IMR-90 (cell line): ENCODE measurements at regions not wholly inside any gene's neighbourhood (a gene's known extent, or its start where the extent isn't known, plus 50 kb on each side); places are given as distances from the start of the nearest gene placed in this dataset.

Experiments used
- ATAC-seq: fragments of 200-7000 bp; cut with Tn5 transposase; 2 replicates; pipeline ENCODE4 v1.9.1; 2020; ENCODE audit warnings: low read depth, mild to moderate bottlenecking, moderate library complexity
- BruUV-seq: library from RNA; stranded (reverse); fragments of 400-500 nt; replicated peaks from 2 replicates; lab custom pipeline; 2021; lab: Mats Ljungman, UMichigan
- CTCF ChIA-PET: fragments of 300-600 bp; formaldehyde crosslinking; extraction: SDS; loops from one replicate; lab custom pipeline; 2021; ENCODE audit warnings: antibody characterized with exemption; lab: Yijun Ruan, JAX
- POLR2A ChIA-PET: fragments of 300-600 bp; sonication (Branson Sonifier 250); formaldehyde crosslinking; loops from one replicate; lab custom pipeline; 2022; ENCODE audit warnings: antibody characterized with exemption; ENCODE audit not compliant: unreplicated experiment; lab: Charles Lee
- DNase-seq: peaks from one replicate; pipeline ENCODE4 v3.0.0; 2013
- H2AFZ ChIP-seq: replicated peaks from 2 replicates; pipeline ENCODE3; 2013; ENCODE audit warnings: low read length, mild to moderate bottlenecking; ENCODE audit not compliant: poor library complexity
- H2AK5ac ChIP-seq: 2 replicates; pipeline ENCODE4 v1.6.1; 2013; ENCODE audit warnings: low read depth, low read length, inconsistent platforms
- H2AK9ac ChIP-seq: replicated peaks from 2 replicates; pipeline ENCODE3; 2013; ENCODE audit warnings: mild to moderate bottlenecking, low read depth, low read length, moderate library complexity; ENCODE audit not compliant: poor library complexity
- H2BK120ac ChIP-seq: 2 replicates; pipeline ENCODE4 v1.6.1; 2013; ENCODE audit warnings: low read depth, low read length, inconsistent platforms
- H2BK15ac ChIP-seq: 3 replicates; pipeline ENCODE4 v1.6.1; 2013; ENCODE audit warnings: low read depth, low read length, inconsistent platforms
- H2BK20ac ChIP-seq: 2 replicates; pipeline ENCODE4 v1.6.1; 2013; ENCODE audit warnings: low read depth, mild to moderate bottlenecking, inconsistent platforms, low read length, moderate library complexity
- H2BK5ac ChIP-seq: 2 replicates; pipeline ENCODE4 v1.6.1; 2013; ENCODE audit warnings: mild to moderate bottlenecking, low read depth, low read length, inconsistent platforms; ENCODE audit not compliant: poor library complexity, severe bottlenecking
- H3K14ac ChIP-seq: replicated peaks from 2 replicates; pipeline ENCODE4 v1.6.1; 2013; ENCODE audit warnings: low read depth, low read length, inconsistent platforms
- H3K18ac ChIP-seq: 2 replicates; pipeline ENCODE4 v1.6.1; 2013; ENCODE audit warnings: low read depth, low read length, control low read depth
- H3K23ac ChIP-seq: 2 replicates; pipeline ENCODE4 v1.6.1; 2013; ENCODE audit warnings: low read depth, low read length, inconsistent platforms
- H3K27ac ChIP-seq: 2 replicates; pipeline ENCODE4 v1.5.1; 2013; ENCODE audit warnings: mild to moderate bottlenecking, control low read depth, low read length; ENCODE audit not compliant: insufficient read depth
- H3K27me3 ChIP-seq: 2 replicates; pipeline ENCODE4 v1.6.1; 2013; ENCODE audit warnings: low read length; ENCODE audit not compliant: control insufficient read depth, insufficient read depth
- H3K36me3 ChIP-seq: 2 replicates; pipeline ENCODE4 v1.6.1; 2013; ENCODE audit warnings: low read length, mixed read lengths; ENCODE audit not compliant: control insufficient read depth, insufficient read depth
- H3K4ac ChIP-seq: 2 replicates; pipeline ENCODE4 v1.6.1; 2013; ENCODE audit warnings: low read depth, low read length, inconsistent platforms
- H3K4me1 ChIP-seq: 2 replicates; pipeline ENCODE4 v1.6.1; 2013; ENCODE audit warnings: low read length, mixed read lengths; ENCODE audit not compliant: control insufficient read depth, insufficient read depth
- H3K4me2 ChIP-seq: 2 replicates; pipeline ENCODE4 v1.6.1; 2013; ENCODE audit warnings: low read depth, mild to moderate bottlenecking, control low read depth, low read length, moderate library complexity
- H3K4me3 ChIP-seq: 2 replicates; pipeline ENCODE4 v1.5.1; 2013; ENCODE audit warnings: low read depth, mild to moderate bottlenecking, control low read depth, low read length, moderate library complexity; ENCODE audit not compliant: insufficient read depth
- H3K56ac ChIP-seq: 2 replicates; pipeline ENCODE4 v1.6.1; 2013; ENCODE audit warnings: low read length, inconsistent platforms; ENCODE audit not compliant: insufficient read depth; ENCODE audit errors: extremely low read depth
- H3K79me1 ChIP-seq, 2 experiments: 2 replicates each; pipeline ENCODE4 v1.6.1; 2013; ENCODE audit warnings: low read length in 2 of 2, inconsistent platforms in 1 of 2, low read depth in 1 of 2
- H3K9ac ChIP-seq: 2 replicates; pipeline ENCODE4 v1.6.1; 2013; ENCODE audit warnings: low read depth, low read length, control low read depth
- H3K9me1 ChIP-seq: 2 replicates; pipeline ENCODE4 v1.6.1; 2013; ENCODE audit warnings: low read length, inconsistent platforms; ENCODE audit not compliant: insufficient read depth
- H3K9me3 ChIP-seq: 2 replicates; pipeline ENCODE4 v1.6.1; 2013; ENCODE audit warnings: low read length; ENCODE audit not compliant: control insufficient read depth, insufficient read depth
- H4K20me1 ChIP-seq: 2 replicates; pipeline ENCODE4 v1.6.1; 2013; ENCODE audit warnings: low read length, inconsistent platforms; ENCODE audit not compliant: insufficient read depth
- H4K5ac ChIP-seq: 2 replicates; pipeline ENCODE4 v1.6.1; 2013; ENCODE audit warnings: mild to moderate bottlenecking, low read depth, low read length, control low read depth
- H4K8ac ChIP-seq, 2 experiments: 2 replicates each; pipeline ENCODE4 v1.6.1; 2013; ENCODE audit warnings: low read depth in 2 of 2, low read length in 2 of 2, control low read depth in 1 of 2, inconsistent platforms in 1 of 2
- H4K91ac ChIP-seq: 2 replicates; pipeline ENCODE4 v1.6.1; 2013; ENCODE audit warnings: low read depth, low read length, inconsistent platforms; ENCODE audit not compliant: insufficient read depth
- BHLHE40 ChIP-seq: fragments of 150-350 bp; IDR thresholded peaks from 2 replicates; pipeline ENCODE4 v1.6.1; 2016; ENCODE audit warnings: mild to moderate bottlenecking, low read depth, low read length
- CEBPB ChIP-seq: IDR thresholded peaks from 2 replicates; pipeline ENCODE4 v1.6.1; 2012; ENCODE audit warnings: low read depth, low read length, improper control_type of control experiment
- CHD1 ChIP-seq: IDR thresholded peaks from 2 replicates; pipeline ENCODE4 v1.6.1; 2012; ENCODE audit warnings: low read depth, low read length, improper control_type of control experiment
- CTCF ChIP-seq: conservative IDR thresholded peaks from 2 replicates; pipeline ENCODE4 v1.5.1; 2012; ENCODE audit warnings: mild to moderate bottlenecking, low read depth, low read length, improper control_type of control experiment
- ELK1 ChIP-seq: fragments of 150-350 bp; IDR thresholded peaks from 2 replicates; pipeline ENCODE4 v1.6.1; 2016; ENCODE audit warnings: low read depth, mild to moderate bottlenecking, low read length, moderate library complexity, borderline replicate concordance
- FOS ChIP-seq: fragments of 150-350 bp; IDR thresholded peaks from 2 replicates; pipeline ENCODE4 v1.6.1; 2016; ENCODE audit warnings: low read depth, low read length
- MAFK ChIP-seq: IDR thresholded peaks from 2 replicates; pipeline ENCODE4 v1.6.1; 2012; ENCODE audit warnings: low read depth, low read length, improper control_type of control experiment
- MAZ ChIP-seq: IDR thresholded peaks from 2 replicates; pipeline ENCODE4 v1.6.1; 2012; ENCODE audit warnings: low read depth, mild to moderate bottlenecking, low read length, improper control_type of control experiment, moderate library complexity, borderline replicate concordance
- MXI1 ChIP-seq: IDR thresholded peaks from 2 replicates; pipeline ENCODE4 v1.6.1; 2012; ENCODE audit warnings: low read depth, mild to moderate bottlenecking, low read length, moderate library complexity, borderline replicate concordance
- NFE2L2 ChIP-seq: fragments of 150-350 bp; IDR thresholded peaks from 2 replicates; pipeline ENCODE4 v1.6.1; 2016; ENCODE audit warnings: low read depth, mild to moderate bottlenecking, low read length
- POLR2A ChIP-seq: IDR thresholded peaks from 2 replicates; pipeline ENCODE4 v1.6.1; 2012; ENCODE audit warnings: mild to moderate bottlenecking, low read depth, low read length
- RAD21 ChIP-seq: IDR thresholded peaks from 2 replicates; pipeline ENCODE4 v1.6.1; 2012; ENCODE audit warnings: low read length, improper control_type of control experiment
- RCOR1 ChIP-seq: IDR thresholded peaks from 2 replicates; pipeline ENCODE4 v1.6.1; 2012; ENCODE audit warnings: mild to moderate bottlenecking, low read length, improper control_type of control experiment; ENCODE audit not compliant: insufficient replicate concordance
- RFX5 ChIP-seq: IDR thresholded peaks from 2 replicates; pipeline ENCODE4 v1.8.0; 2012; ENCODE audit warnings: low read depth, mild to moderate bottlenecking, low read length, moderate library complexity
- SMC3 ChIP-seq: fragments of 150-350 bp; IDR thresholded peaks from 2 replicates; pipeline ENCODE4 v1.6.1; 2016; ENCODE audit warnings: low read depth, mild to moderate bottlenecking, antibody characterized with exemption, low read length, moderate library complexity
- USF2 ChIP-seq: fragments of 150-350 bp; IDR thresholded peaks from 2 replicates; pipeline ENCODE4 v1.6.1; 2017; ENCODE audit warnings: mild to moderate bottlenecking, antibody characterized with exemption, low read length, low read depth
- WGBS, 2 experiments: methylation state at CpG; one replicate each; pipeline versions ENCODE4 v1.1.5 to v1.1.7; 2013; ENCODE audit warnings: missing lambda C conversion rate in 2 of 2; ENCODE audit not compliant: insufficient read length in 1 of 2; ENCODE audit errors: extremely low coverage in 2 of 2; 5-methylcytosine and 5-hydroxymethylcytosine counted together
- dilution Hi-C: fragments of 300-500 bp; cut with HindIII; formaldehyde crosslinking; loops from one replicate; pipeline ENCODE4 v1.14.3; 2018; ENCODE audit warnings: low sequenced_read_pairs; ENCODE audit not compliant: unreplicated experiment
- in situ Hi-C: fragments of 300-500 bp; cut with MboI; formaldehyde crosslinking; loops from 3 replicates; pipeline ENCODE4 v1.14.3; 2019; ENCODE audit warnings: low sequenced_read_pairs, inconsistent platforms, mixed read lengths
- intact Hi-C: fragments of 100-400 bp; cut with micrococcal nuclease; formaldehyde crosslinking; loops from 2 replicates; pipeline ENCODE4 v1.10.0; 2022

- no peak overlapping the region for H3K9ac ChIP-seq
- BruUV-seq: no TSS peak
- no peak overlapping the region for H3K18ac ChIP-seq
- H4K91ac ChIP-seq: no peak overlapping the region
- H2BK20ac ChIP-seq: no peak overlapping the region
- in situ Hi-C loops (no loop called here), dilution Hi-C loops (no loop called here), intact Hi-C loops (no loop called here)
- H3K27me3 ChIP-seq: no peaks in the 10 kb centered on the region
- no peak overlapping the region for H2AK5ac ChIP-seq
- no peak for TF ChIP-seq FOS
- TF ChIP-seq CTCF: no peak
- TF ChIP-seq MAFK: no peak
- no peak for TF ChIP-seq CHD1
- TF ChIP-seq SMC3: no peak
- no peak for TF ChIP-seq POLR2A
- no peak for TF ChIP-seq MXI1
- no peak for TF ChIP-seq CEBPB
- no peak for TF ChIP-seq NFE2L2
- TF ChIP-seq RFX5: no peak
- no peak for TF ChIP-seq BHLHE40
- no peak for TF ChIP-seq RAD21
- TF ChIP-seq ELK1: no peak
- TF ChIP-seq RCOR1: no peak
- TF ChIP-seq MAZ: no peak
- no peak for TF ChIP-seq USF2
- no peaks in the 10 kb centered on the region for H3K36me3 ChIP-seq
- no peak overlapping the region for H2BK15ac ChIP-seq
- H2BK5ac ChIP-seq: no peak overlapping the region
- no peak overlapping the region for H4K5ac ChIP-seq
- peaks cover 48% of the 10 kb centered on the region for H3K9me3 ChIP-seq
- WGBS, 2 experiments: 40% methylated on average over 8 of the region's 18 CpGs; no CpG with 5 or more reads in 1 of the 2 experiments
- DNase-seq (no peak), ATAC-seq (no peak)
- no peak overlapping the region for H4K8ac ChIP-seq
- H3K4me3 ChIP-seq: no peak overlapping the region
- H3K14ac ChIP-seq: no peak overlapping the region
- no peaks in the 10 kb centered on the region for H3K79me1 ChIP-seq
- no peak overlapping the region for H2AK9ac ChIP-seq
- no peaks in the 10 kb centered on the region for H4K20me1 ChIP-seq
- no peak overlapping the region for H3K4ac ChIP-seq
- CTCF ChIA-PET: no interaction called here
- H3K23ac ChIP-seq: no peak overlapping the region
- H3K9me1 ChIP-seq: no peaks in the 10 kb centered on the region
- no peak overlapping the region for H2BK120ac ChIP-seq
- no peak overlapping the region for H2AFZ ChIP-seq
- no peak overlapping the region for H3K27ac ChIP-seq
- POLR2A ChIA-PET: no interaction called here
- no peak overlapping the region for H3K4me2 ChIP-seq
- H3K4me1 ChIP-seq: no peaks in the 10 kb centered on the region
- no peak overlapping the region for H3K56ac ChIP-seq
Observed at GRCh38 chr11:134513585-134514120, 101.6 kb upstream of the B3GAT1 start.
